Spleen (tissue), 11 donors: ENCODE measurements at regions not wholly inside any gene's neighbourhood (a gene's known extent, or its start where the extent isn't known, plus 50 kb on each side); places are given as distances from the start of the nearest gene placed in this dataset.

Source experiments
- DNase-seq: peaks from one replicate; pipeline ENCODE4 v3.0.0-alpha.2; 2020
- H3K27ac ChIP-seq, 8 donors: fragments of 200-600 bp; sonication (generic) in 7 of 8; 1 replicate in 4 of 8; 2 replicates in 4 of 8; pipeline versions ENCODE4 v1.5.0 to v1.8.0; 2016 to 2021; ENCODE audit warnings: inconsistent platforms in 4 of 8, mild to moderate bottlenecking in 4 of 8, moderate library complexity in 1 of 8
- H3K27me3 ChIP-seq, 7 donors: fragments of 200-600 bp; sonication (generic) in 6 of 7; replicated peaks in 1 of 7; 1 replicate in 4 of 7; 2 replicates in 3 of 7; pipeline versions ENCODE4 v1.5.0 to v1.8.0; 2016 to 2021; ENCODE audit warnings: inconsistent platforms in 3 of 7, mild to moderate bottlenecking in 1 of 7
- H3K36me3 ChIP-seq, 6 donors: fragments of 200-600 bp; sonication (generic) in 5 of 6; 1 replicate in 4 of 6; 2 replicates in 2 of 6; pipeline versions ENCODE4 v1.5.0 to v1.8.0; 2016 to 2021; ENCODE audit warnings: inconsistent platforms in 2 of 6
- H3K4me1 ChIP-seq, 6 donors: fragments of 200-600 bp; sonication (generic) in 5 of 6; 1 replicate in 3 of 6; 2 replicates in 3 of 6; pipeline versions ENCODE4 v1.5.0 to v1.8.0; 2016 to 2021; ENCODE audit warnings: inconsistent platforms in 3 of 6
- H3K4me3 ChIP-seq, 8 donors: fragments of 200-600 bp; sonication (generic) in 7 of 8; 1 replicate in 4 of 8; 2 replicates in 4 of 8; pipeline versions ENCODE4 v1.5.0 to v1.8.0; 2016 to 2021; ENCODE audit warnings: inconsistent platforms in 4 of 8, mild to moderate bottlenecking in 4 of 8, moderate library complexity in 2 of 8
- H3K9me3 ChIP-seq, 8 donors: fragments of 200-600 bp; sonication (generic) in 7 of 8; 1 replicate in 4 of 8; 2 replicates in 4 of 8; pipeline versions ENCODE4 v1.5.0 to v1.8.0; 2016 to 2021; ENCODE audit warnings: inconsistent platforms in 4 of 8
- CTCF ChIP-seq, 11 experiments: fragments of 200-600 bp in 7 of 11; fragments of 450-650 bp in 4 of 11; sonication (generic) in 4 of 11; IDR thresholded peaks in 8 of 11; conservative IDR thresholded peaks in 3 of 11; 1 replicate in 7 of 11; 2 replicates in 4 of 11; pipeline versions ENCODE4 v1.4.0 to v1.8.0; 2016 to 2021; ENCODE audit warnings: antibody characterized with exemption in 11 of 11, inconsistent platforms in 4 of 11, mild to moderate bottlenecking in 1 of 11
- POLR2A ChIP-seq, 3 donors: fragments of 450-650 bp; IDR thresholded peaks; one replicate each; pipeline ENCODE4 v1.5.1; 2017; ENCODE audit warnings: antibody characterized with exemption in 3 of 3, mild to moderate bottlenecking in 1 of 3
- POLR2AphosphoS5 ChIP-seq, 3 donors: sonication (generic); formaldehyde crosslinking; IDR thresholded peaks; one replicate each; pipeline ENCODE4 v1.5.1; 2017; ENCODE audit warnings: antibody characterized with exemption in 3 of 3
- WGBS, 5 donors: extraction: QIAGEN DNeasy Blood & Tissue Kit in 3 of 5; methylation state at CpG; one replicate each; pipeline versions ENCODE4 v1.1.5 to v1.1.7; 2013 to 2018; 5-methylcytosine and 5-hydroxymethylcytosine counted together
- intact Hi-C: fragments of 100-400 bp; cut with DNase I; formaldehyde crosslinking; loops from one replicate; pipeline ENCODE4 v1.15.0; 2023; ENCODE audit warnings: low total_unique reads
- donor health status: healthy with polysubstance abuse.
- donor health status: DM: no; HTN: no; CAD: no; lungs with moderate emphysema.
- donor health status: DM: no; HTN: no; CAD: no.
- donor health status: Bipolar disorder and iron deficiency.
- donor health status: healthy.
- donor health status: DM: no; HTN: no; CAD: no.
- donor health status: DM: yes; HTN: yes; CAD: no.

GRCh38 chr14:37948266-37948665, 259.4 kb upstream of the SSTR1 start:
- 79 to 87% (median 81%) methylated on average over 4 of the region's 4 CpGs for WGBS, 5 donors
- TF ChIP-seq POLR2A (IDR thresholded peaks at IDR 0.05) (no peak), CTCF (IDR thresholded peaks at IDR 0.05 in 8 of 11, conservative IDR thresholded peaks at IDR 0.05 in 3 of 11) (no peak), POLR2AphosphoS5 (IDR thresholded peaks at IDR 0.05) (no peak)
- peaks cover 0 to 65% (median 48%) of the 10 kb centered on the region in 8 donors for H3K9me3 ChIP-seq
- no peak overlapping the region for H3K4me3 ChIP-seq
- no peaks in the 10 kb centered on the region for H3K36me3 ChIP-seq
- no peaks in the 10 kb centered on the region for H3K27me3 ChIP-seq
- no peaks in the 10 kb centered on the region for H3K4me1 ChIP-seq
- H3K27ac ChIP-seq, result no peak overlapping the region
- intact Hi-C loops, result no loop called here
- DNase-seq, result no peak

- no peak for DNase-seq
- Histone ChIP-seq H3K36me3 (no peaks in the 10 kb centered on the region), H3K4me3 (no peak overlapping the region), H3K27me3 (no peaks in the 10 kb centered on the region), H3K9me3 (peaks cover 0 to 16% (median 0%) of the 10 kb centered on the region in 8 donors), H3K27ac (no peak overlapping the region), H3K4me1 (no peaks in the 10 kb centered on the region)
- intact Hi-C loops, result no loop called here
- no peak for TF ChIP-seq POLR2AphosphoS5 (IDR thresholded peaks at IDR 0.05)
- TF ChIP-seq POLR2A (IDR thresholded peaks at IDR 0.05), result no peak
- TF ChIP-seq CTCF (IDR thresholded peaks at IDR 0.05 in 8 of 11, conservative IDR thresholded peaks at IDR 0.05 in 3 of 11), result no peak
- WGBS, 5 donors, result 73 to 85% (median 80%) methylated on average over 3 of the region's 3 CpGs
Measured at GRCh38 chr14:37968664-37969240, 239.0 kb upstream of the SSTR1 start.

- intact Hi-C loops, result no loop called here
- H3K4me3 ChIP-seq, result no peak overlapping the region
- H3K27me3 ChIP-seq, result no peaks in the 10 kb centered on the region
- DNase-seq, result no peak
- WGBS, 5 donors, result 37 to 69% (median 59%) methylated on average over 2 of the region's 2 CpGs
- no peaks in the 10 kb centered on the region for H3K4me1 ChIP-seq
- H3K9me3 ChIP-seq, result peaks cover 0 to 10% (median 0%) of the 10 kb centered on the region in 8 donors
- no peak for TF ChIP-seq CTCF (IDR thresholded peaks at IDR 0.05 in 8 of 11, conservative IDR thresholded peaks at IDR 0.05 in 3 of 11)
- TF ChIP-seq POLR2A (IDR thresholded peaks at IDR 0.05), result no peak
- TF ChIP-seq POLR2AphosphoS5 (IDR thresholded peaks at IDR 0.05), result no peak
- H3K36me3 ChIP-seq, result no peaks in the 10 kb centered on the region
- H3K27ac ChIP-seq, result no peak overlapping the region
Measured at GRCh38 chr14:37969511-37969979, 238.2 kb upstream of the SSTR1 start.

GRCh38 chr14:37970696-37971095, 237.0 kb upstream of the SSTR1 start:
- no peaks in the 10 kb centered on the region for H3K36me3 ChIP-seq
- no peaks in the 10 kb centered on the region for H3K4me1 ChIP-seq
- WGBS, 5 donors, result 86 to 93% (median 89%) methylated on average over 4 of the region's 4 CpGs
- TF ChIP-seq POLR2A (IDR thresholded peaks at IDR 0.05) (no peak), CTCF (IDR thresholded peaks at IDR 0.05 in 8 of 11, conservative IDR thresholded peaks at IDR 0.05 in 3 of 11) (no peak), POLR2AphosphoS5 (IDR thresholded peaks at IDR 0.05) (no peak)
- no peak for DNase-seq
- peaks cover 0 to 1% (median 0%) of the 10 kb centered on the region in 8 donors for H3K9me3 ChIP-seq
- intact Hi-C loops, result no loop called here
- no peaks in the 10 kb centered on the region for H3K27me3 ChIP-seq
- no peak overlapping the region for H3K27ac ChIP-seq
- no peak overlapping the region for H3K4me3 ChIP-seq
